HCT116 (cell line): ENCODE measurements at regions not wholly inside any gene's neighbourhood (a gene's known extent, or its start where the extent isn't known, plus 50 kb on each side); places are given as distances from the start of the nearest gene placed in this dataset.

Source experiments
- ATAC-seq: fragments of 200-7000 bp; cut with Tn5 transposase; 2 replicates; pipeline ENCODE4 v1.9.1; 2020; ENCODE audit warnings: mild to moderate bottlenecking, moderate library complexity
- BruUV-seq: library from RNA; stranded (reverse); fragments of 400-500 nt; replicated peaks from 2 replicates; lab custom pipeline; 2021; lab: Mats Ljungman, UMichigan
- CTCF ChIA-PET: fragments of 300-600 bp; sonication (Branson Sonifier 250); formaldehyde crosslinking; loops from one replicate; lab custom pipeline; 2021; ENCODE audit warnings: antibody characterized with exemption; lab: Charles Lee
- POLR2A ChIA-PET: fragments of 300-600, 350-600 bp; sonication (Branson Sonifier 250); formaldehyde crosslinking; loops from one replicate; lab custom pipeline; 2021; ENCODE audit warnings: antibody characterized with exemption; lab: Charles Lee
- RAD21 ChIA-PET, 2 experiments: fragments of 300-600 bp; sonication (Branson Sonifier 250); formaldehyde crosslinking; loops; one replicate each; lab custom pipeline; 2023; ENCODE audit warnings: low total read pairs in 2 of 2; ENCODE audit not compliant: uncharacterized antibody in 2 of 2, unreplicated experiment in 2 of 2, low non-redundant PET in 1 of 2; lab: Charles Lee
- DNase-seq: peaks from one replicate; pipeline ENCODE4 v3.0.0-alpha.2; 2010; ENCODE audit warnings: low read depth, low spot score
- H2AFZ ChIP-seq: fragments of 200-600 bp; shearing (Covaris generic), sonication (generic); 2 replicates; pipeline ENCODE4 v1.6.1; 2017; ENCODE audit warnings: low read depth, mixed run types, mixed read lengths, antibody characterized with exemption, low read length; ENCODE audit not compliant: poor library complexity, severe bottlenecking
- H3K27ac ChIP-seq: 2 replicates; pipeline ENCODE4 v1.5.1; 2012; ENCODE audit warnings: low read depth, low read length
- H3K27me3 ChIP-seq: fragments of 200-600 bp; sonication (generic); 2 replicates; pipeline ENCODE4 v1.6.1; 2016; ENCODE audit warnings: mixed run types, low read length, mixed read lengths; ENCODE audit not compliant: insufficient read depth
- H3K36me3 ChIP-seq, 2 experiments: fragments of 200-500 bp in 1 of 2; fragments of 200-600 bp in 1 of 2; sonication (Bioruptor generic) in 1 of 2; sonication (generic) in 1 of 2; 2 replicates each; pipeline versions ENCODE4 v1.5.1 to v1.6.1; 2014 to 2016; ENCODE audit warnings: low read length in 2 of 2, inconsistent platforms in 1 of 2, mixed read lengths in 1 of 2, mixed run types in 1 of 2; ENCODE audit not compliant: insufficient read depth in 2 of 2, control insufficient read depth in 1 of 2
- H3K4me1 ChIP-seq, 2 experiments: fragments of 200-600 bp in 1 of 2; sonication (generic) in 1 of 2; 2 replicates each; pipeline versions ENCODE4 v1.5.1 to v1.6.1; 2012 to 2017; ENCODE audit warnings: low read length in 2 of 2, inconsistent platforms in 1 of 2, mild to moderate bottlenecking in 1 of 2, mixed read lengths in 1 of 2, mixed run types in 1 of 2, moderate library complexity in 1 of 2; ENCODE audit not compliant: insufficient read depth in 2 of 2, control insufficient read depth in 1 of 2
- H3K4me2 ChIP-seq: fragments of 200-600 bp; sonication (generic); 2 replicates; pipeline ENCODE4 v1.6.1; 2017; ENCODE audit warnings: mixed run types, low read length, mixed read lengths
- H3K4me3 ChIP-seq, 2 experiments: fragments of 200-600 bp in 1 of 2; sonication (generic) in 1 of 2; replicated peaks in 1 of 2; 2 replicates each; pipeline ENCODE4 v1.5.1; 2011 to 2016; ENCODE audit warnings: low read length in 2 of 2, control low read depth in 1 of 2, low read depth in 1 of 2, mild to moderate bottlenecking in 1 of 2, mixed read lengths in 1 of 2, mixed run types in 1 of 2
- H3K79me2 ChIP-seq: fragments of 200-600 bp; sonication (generic); 2 replicates; pipeline ENCODE4 v1.6.1; 2017; ENCODE audit warnings: mild to moderate bottlenecking, mixed run types, low read length, moderate library complexity, mixed read lengths; ENCODE audit not compliant: insufficient read depth
- H3K9ac ChIP-seq: fragments of 200-600 bp; sonication (generic); 2 replicates; pipeline ENCODE4 v1.6.1; 2016; ENCODE audit warnings: low read length, mixed read lengths
- H3K9me2 ChIP-seq: fragments of 200-600 bp; sonication (generic), shearing (Covaris generic); 2 replicates; pipeline ENCODE4 v1.6.1; 2017; ENCODE audit warnings: mixed run types, mild to moderate bottlenecking, moderate library complexity; ENCODE audit not compliant: insufficient read depth
- H3K9me3 ChIP-seq, 2 experiments: fragments of 200-500 bp in 1 of 2; fragments of 200-600 bp in 1 of 2; sonication (Bioruptor generic) in 1 of 2; sonication (generic) in 1 of 2; 2 replicates each; pipeline ENCODE4 v1.6.1; 2014 to 2017; ENCODE audit warnings: low read length in 2 of 2, mixed read lengths in 2 of 2, inconsistent platforms in 1 of 2, low read depth in 1 of 2, mild to moderate bottlenecking in 1 of 2, mixed run types in 1 of 2, moderate library complexity in 1 of 2; ENCODE audit not compliant: control insufficient read depth in 1 of 2, insufficient read depth in 1 of 2
- H4K20me1 ChIP-seq: fragments of 200-600 bp; sonication (generic), shearing (Covaris generic); 2 replicates; pipeline ENCODE4 v1.6.1; 2017; ENCODE audit warnings: mixed run types, mild to moderate bottlenecking, moderate library complexity; ENCODE audit not compliant: insufficient read depth
- ATF3 ChIP-seq: IDR thresholded peaks from 2 replicates; pipeline ENCODE4 v1.6.1; 2012
- CBX3 ChIP-seq: IDR thresholded peaks from 2 replicates; pipeline ENCODE4 v1.6.1; 2012; ENCODE audit warnings: low read depth
- CEBPB ChIP-seq: IDR thresholded peaks from 2 replicates; pipeline ENCODE4 v1.6.1; 2012; ENCODE audit warnings: low read depth
- EGR1 ChIP-seq: IDR thresholded peaks from 2 replicates; pipeline ENCODE4 v1.6.1; 2012; ENCODE audit warnings: low read depth
- ELF1 ChIP-seq: IDR thresholded peaks from 2 replicates; pipeline ENCODE4 v1.6.1; 2012; ENCODE audit warnings: low read depth, borderline replicate concordance
- EZH2 ChIP-seq: fragments of 200-600 bp; sonication (generic); IDR thresholded peaks from 2 replicates; pipeline ENCODE4 v1.6.1; 2017; ENCODE audit warnings: antibody characterized with exemption, mixed run types
- EZH2phosphoT487 ChIP-seq: fragments of 200-600 bp; IDR thresholded peaks from 2 replicates; pipeline ENCODE4 v1.6.1; 2018; ENCODE audit warnings: antibody characterized with exemption, borderline replicate concordance
- FOSL1 ChIP-seq: IDR thresholded peaks from 2 replicates; pipeline ENCODE4 v1.6.1; 2012; ENCODE audit warnings: low read depth
- JUND ChIP-seq: IDR thresholded peaks from 2 replicates; pipeline ENCODE4 v1.6.1; 2012
- MAX ChIP-seq: IDR thresholded peaks from 2 replicates; pipeline ENCODE4 v1.6.1; 2012
- POLR2AphosphoS5 ChIP-seq: IDR thresholded peaks from 2 replicates; pipeline ENCODE4 v1.6.1; 2011; ENCODE audit warnings: mild to moderate bottlenecking, low read depth, low read length, moderate library complexity
- RAD21 ChIP-seq: IDR thresholded peaks from 2 replicates; pipeline ENCODE4 v1.6.1; 2012; ENCODE audit warnings: low read depth, mild to moderate bottlenecking
- SIN3A ChIP-seq: IDR thresholded peaks from 2 replicates; pipeline ENCODE4 v1.6.1; 2012; ENCODE audit warnings: low read depth
- SP1 ChIP-seq: IDR thresholded peaks from 2 replicates; pipeline ENCODE4 v1.6.1; 2012; ENCODE audit warnings: low read depth
- SRF ChIP-seq: IDR thresholded peaks from 2 replicates; pipeline ENCODE4 v1.6.1; 2012; ENCODE audit warnings: low read depth
- TCF7L2 ChIP-seq: IDR thresholded peaks from 2 replicates; pipeline ENCODE4 v1.7.0; 2011; ENCODE audit warnings: borderline replicate concordance, inconsistent platforms; ENCODE audit not compliant: insufficient read depth, insufficient read length; ENCODE audit errors: extremely low read depth
- YY1 ChIP-seq: IDR thresholded peaks from 2 replicates; pipeline ENCODE4 v1.6.1; 2011; ENCODE audit warnings: low read length, low read depth, moderate library complexity, mild to moderate bottlenecking; ENCODE audit not compliant: insufficient replicate concordance; ENCODE audit errors: extremely low read depth
- ZBTB33 ChIP-seq: IDR thresholded peaks from 2 replicates; pipeline ENCODE4 v1.6.1; 2011; ENCODE audit warnings: mild to moderate bottlenecking, low read length, moderate library complexity; ENCODE audit not compliant: insufficient replicate concordance; ENCODE audit errors: extremely low read depth
- ZFX ChIP-seq: fragments of 450-650 bp; IDR thresholded peaks from 2 replicates; pipeline ENCODE4 v1.6.1; 2017
- ZNF274 ChIP-seq: fragments of 200-500 bp; sonication (Bioruptor generic); IDR thresholded peaks from 2 replicates; pipeline ENCODE4 v1.6.1; 2014; ENCODE audit warnings: mild to moderate bottlenecking, low read depth, low read length, inconsistent platforms
- intact Hi-C: fragments of 100-400 bp; cut with micrococcal nuclease; formaldehyde crosslinking; loops from 2 replicates; pipeline ENCODE4 v1.10.0; 2022

DNA sequence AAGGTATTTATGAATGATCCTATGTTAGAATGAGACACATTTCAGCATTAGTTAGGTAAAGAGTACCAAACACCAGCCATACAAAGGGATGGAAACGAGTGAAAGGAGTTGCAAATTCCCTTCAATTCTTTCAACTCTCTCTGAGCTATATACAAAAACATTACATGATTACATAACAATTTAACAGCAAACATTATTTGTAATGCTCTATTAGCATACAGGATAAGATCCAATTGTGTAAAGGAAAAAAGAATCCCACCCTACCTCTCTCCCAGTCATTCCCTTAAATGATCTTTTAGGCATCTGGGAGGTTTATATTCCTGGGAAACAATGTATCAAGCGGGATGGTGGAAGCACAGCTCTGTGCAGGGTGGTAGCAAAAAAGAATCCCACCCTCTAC, 117.9 kb downstream of the RHOU start:
- H3K9ac ChIP-seq, result no peak overlapping the region
- no peak overlapping the region for H3K4me3 ChIP-seq
- RAD21 ChIA-PET, result no interaction called here
- TF ChIP-seq EZH2 (no peak), FOSL1 (no peak), ZNF274 (no peak), ZBTB33 (no peak), YY1 (no peak), CEBPB (no peak), ELF1 (no peak), JUND (no peak), ZFX (no peak), RAD21 (no peak), MAX (no peak), CBX3 (no peak), SRF (no peak), SIN3A (no peak), POLR2AphosphoS5 (no peak), EGR1 (no peak), EZH2phosphoT487 (no peak), TCF7L2 (no peak), ATF3 (no peak), SP1 (no peak)
- H3K9me3 ChIP-seq, result no peaks in the 10 kb centered on the region
- H3K27me3 ChIP-seq, result no peaks in the 10 kb centered on the region
- no peaks in the 10 kb centered on the region for H3K9me2 ChIP-seq
- no peak overlapping the region for H3K27ac ChIP-seq
- POLR2A ChIA-PET, result no interaction called here
- H4K20me1 ChIP-seq, result no peaks in the 10 kb centered on the region
- H3K36me3 ChIP-seq, result no peaks in the 10 kb centered on the region
- CTCF ChIA-PET, result no interaction called here
- ATAC-seq (no peak), DNase-seq (no peak)
- peaks cover 8 to 10% of the 10 kb centered on the region in 2 experiments; a peak in 3 of 4 replicates for H3K4me1 ChIP-seq
- BruUV-seq, result no TSS peak
- intact Hi-C loops, result loop anchor here (10.0 kb wide), 1 partner anchor 108 kb away; no protein-coding TSS in a partner anchor
- no peak overlapping the region for H3K4me2 ChIP-seq
- H3K79me2 ChIP-seq, result no peaks in the 10 kb centered on the region
- H2AFZ ChIP-seq, result no peak overlapping the region
